H1 (cell line): ENCODE measurements at regions not wholly inside any gene's neighbourhood (a gene's known extent, or its start where the extent isn't known, plus 50 kb on each side); places are given as distances from the start of the nearest gene placed in this dataset.

Source experiments
- NANOG ChIP-seq: IDR thresholded peaks from 2 replicates; pipeline ENCODE4 v1.6.1; 2011; ENCODE audit warnings: low read length, low read depth, mild to moderate bottlenecking, inconsistent platforms; ENCODE audit not compliant: insufficient read depth, poor library complexity, severe bottlenecking
- POLR2AphosphoS5 ChIP-seq: IDR thresholded peaks from 2 replicates; pipeline ENCODE4 v1.6.1; 2011; ENCODE audit warnings: low read depth, low read length
- SP2 ChIP-seq: IDR thresholded peaks from 2 replicates; pipeline ENCODE4 v1.6.1; 2012; ENCODE audit warnings: mild to moderate bottlenecking, low read length, inconsistent platforms

DNA sequence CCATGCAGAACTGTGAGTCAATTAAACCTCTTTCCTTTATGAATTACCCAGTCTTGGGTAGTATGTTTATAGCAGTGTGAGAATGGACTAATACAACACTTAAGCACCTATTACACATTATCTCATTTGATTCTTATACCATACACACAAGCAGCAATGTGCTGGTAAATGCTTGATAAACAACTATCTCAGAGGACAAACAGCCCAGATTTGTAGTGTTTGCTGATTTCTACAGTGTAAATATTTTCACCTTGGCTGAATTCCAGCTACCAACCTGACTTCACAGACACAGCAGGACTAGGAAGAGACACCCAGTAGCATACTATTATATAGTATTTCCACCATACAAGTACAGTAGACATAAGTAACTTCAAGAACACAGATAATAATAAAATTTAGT, 406.5 kb upstream of the CNKSR2 start (continued):
- TF ChIP-seq POLR2AphosphoS5 (no peak), SP2 (no peak), NANOG (no peak)
